T-helper 1 cell treated with Interleukin-12 subunit alpha and Interleukin-12 subunit beta and Interleukin-4 antibody, amounts not matched to agents 30 ng/mL and 1 ng/mL, for 36 hours (primary cell): ENCODE measurements at regions not wholly inside any gene's neighbourhood (a gene's known extent, or its start where the extent isn't known, plus 50 kb on each side); places are given as distances from the start of the nearest gene placed in this dataset.

Experiments used
- intact Hi-C: fragments of 100-400 bp; cut with micrococcal nuclease; formaldehyde crosslinking; loops from one replicate; pipeline ENCODE4 v1.15.1; 2024

GRCh38 chr5:3059488-3059887, 308.0 kb upstream of the IRX2 start:
- intact Hi-C loops: no loop called here

DNA sequence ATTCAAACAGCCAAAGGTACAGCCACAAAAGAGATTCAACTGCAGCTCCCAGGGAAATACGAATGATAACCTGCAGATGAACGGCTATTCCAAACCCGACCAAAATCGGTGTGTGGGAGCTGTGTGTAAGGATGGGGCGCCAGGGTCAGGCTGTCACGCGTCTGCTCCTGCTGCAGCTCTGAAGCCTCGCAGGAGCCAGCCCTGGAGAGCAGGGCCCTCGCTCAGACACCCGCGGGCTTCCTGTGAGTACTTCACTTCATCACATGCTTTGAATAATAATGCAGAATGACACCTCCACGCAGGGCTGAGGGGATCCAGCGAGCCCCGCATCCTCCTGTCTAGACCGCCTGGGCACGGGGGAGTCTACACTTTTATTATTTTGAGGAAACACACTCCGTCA, 307.5 kb upstream of the IRX2 start:
- intact Hi-C loops: no loop called here

DNA sequence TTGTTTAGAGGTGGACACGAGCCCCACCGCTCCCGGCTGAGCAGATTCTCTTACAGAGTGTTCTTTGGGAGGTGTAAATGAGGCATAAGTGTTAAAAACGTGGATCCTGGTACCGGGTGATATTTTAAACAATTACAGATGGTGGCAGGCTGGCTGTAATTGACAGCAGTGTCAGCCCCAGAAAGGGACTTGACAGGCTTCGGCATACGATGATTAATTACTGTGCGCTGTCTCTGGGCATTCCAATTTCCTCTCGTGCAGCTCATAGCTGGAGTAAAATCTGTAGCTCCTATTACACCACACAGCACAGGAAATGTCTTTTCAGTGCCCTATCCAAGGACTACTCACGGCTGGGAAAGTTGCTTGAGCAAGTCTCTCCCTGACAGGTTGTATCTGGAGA, 305.4 kb upstream of the IRX2 start:
- intact Hi-C loops: no loop called here

DNA sequence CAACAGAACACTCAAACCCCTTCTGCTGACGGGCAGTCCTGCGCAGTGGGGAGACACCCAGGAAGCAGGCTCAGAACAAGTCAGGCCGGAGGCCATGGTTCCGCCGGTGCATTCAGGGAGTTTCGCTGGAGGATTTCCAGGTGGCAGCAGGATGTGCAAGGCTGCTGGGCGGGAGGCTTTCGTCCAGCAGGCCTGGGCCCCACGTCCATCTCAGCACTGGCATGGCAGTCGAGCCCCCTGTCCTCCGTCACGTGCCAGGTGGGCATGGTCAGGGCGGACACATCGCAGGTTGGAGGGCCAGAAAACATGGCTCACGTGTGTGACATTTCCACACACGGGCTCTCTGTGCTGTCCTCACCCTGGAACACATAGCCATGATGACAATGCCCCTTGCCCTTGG, 299.9 kb upstream of the IRX2 start:
- intact Hi-C loops: no loop called here

DNA sequence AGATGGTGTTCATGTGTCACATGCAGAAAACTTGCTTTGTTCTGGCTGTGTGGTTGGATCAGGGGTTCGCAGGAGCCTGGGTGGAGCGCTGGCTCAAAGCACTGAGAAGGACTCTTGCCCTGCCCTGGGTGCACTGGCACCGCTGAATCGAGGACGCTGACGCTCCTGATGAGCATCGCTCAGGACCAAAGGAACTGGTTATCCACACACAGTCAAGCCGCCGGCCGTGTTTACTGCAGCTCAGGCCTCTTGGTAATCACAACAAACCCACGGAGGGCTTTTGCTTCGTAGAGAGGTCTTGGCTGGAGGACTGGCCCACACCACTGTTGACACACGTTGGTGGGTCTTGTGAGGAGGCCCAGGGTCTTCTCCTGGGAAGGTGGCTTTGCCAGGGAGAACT, 299.4 kb upstream of the IRX2 start:
- intact Hi-C loops: no loop called here

DNA sequence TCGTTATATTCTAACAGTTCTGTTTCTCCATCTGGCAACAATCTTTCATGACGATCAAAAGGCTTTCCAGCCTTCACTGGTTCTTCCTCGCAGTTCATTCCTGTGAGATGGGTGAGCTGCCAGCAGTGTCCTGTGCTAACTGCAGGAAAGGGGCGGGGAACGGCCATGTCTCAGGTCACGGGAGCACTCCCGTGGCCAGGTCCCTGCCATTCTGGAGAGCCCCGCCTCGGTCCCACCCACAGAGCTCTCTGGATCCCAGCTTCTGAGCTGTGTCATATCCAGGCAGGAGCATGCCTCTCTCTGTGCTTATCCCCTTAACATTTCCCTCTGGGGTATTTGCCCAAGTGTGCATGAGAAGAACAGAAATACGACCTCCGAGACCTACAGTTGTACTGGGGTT, 297.8 kb upstream of the IRX2 start:
- intact Hi-C loops: no loop called here

- intact Hi-C loops: no loop called here
Observed at GRCh38 chr5:3047212-3047774, 295.8 kb upstream of the IRX2 start.

DNA sequence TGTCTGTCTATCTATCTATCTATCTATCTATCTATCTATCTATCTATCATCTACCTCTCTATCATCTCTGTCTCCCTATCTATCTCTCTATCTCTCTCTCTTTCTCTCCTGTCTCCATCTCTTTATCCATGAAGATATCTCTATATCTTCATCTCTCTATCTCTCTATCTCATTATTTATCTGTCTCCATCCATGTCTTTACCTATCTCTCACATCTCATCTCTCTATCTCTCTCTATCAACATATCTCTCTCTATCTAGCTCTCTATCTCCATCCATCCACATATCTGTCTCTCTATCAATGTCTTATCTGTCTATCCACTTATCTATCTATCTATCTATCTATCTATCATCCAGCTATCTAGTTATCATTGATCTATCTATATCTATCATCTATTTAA, 292.1 kb upstream of the IRX2 start:
- intact Hi-C loops: no loop called here

- intact Hi-C loops: no loop called here
Observed at GRCh38 chr5:3041001-3041400, 289.5 kb upstream of the IRX2 start.

DNA sequence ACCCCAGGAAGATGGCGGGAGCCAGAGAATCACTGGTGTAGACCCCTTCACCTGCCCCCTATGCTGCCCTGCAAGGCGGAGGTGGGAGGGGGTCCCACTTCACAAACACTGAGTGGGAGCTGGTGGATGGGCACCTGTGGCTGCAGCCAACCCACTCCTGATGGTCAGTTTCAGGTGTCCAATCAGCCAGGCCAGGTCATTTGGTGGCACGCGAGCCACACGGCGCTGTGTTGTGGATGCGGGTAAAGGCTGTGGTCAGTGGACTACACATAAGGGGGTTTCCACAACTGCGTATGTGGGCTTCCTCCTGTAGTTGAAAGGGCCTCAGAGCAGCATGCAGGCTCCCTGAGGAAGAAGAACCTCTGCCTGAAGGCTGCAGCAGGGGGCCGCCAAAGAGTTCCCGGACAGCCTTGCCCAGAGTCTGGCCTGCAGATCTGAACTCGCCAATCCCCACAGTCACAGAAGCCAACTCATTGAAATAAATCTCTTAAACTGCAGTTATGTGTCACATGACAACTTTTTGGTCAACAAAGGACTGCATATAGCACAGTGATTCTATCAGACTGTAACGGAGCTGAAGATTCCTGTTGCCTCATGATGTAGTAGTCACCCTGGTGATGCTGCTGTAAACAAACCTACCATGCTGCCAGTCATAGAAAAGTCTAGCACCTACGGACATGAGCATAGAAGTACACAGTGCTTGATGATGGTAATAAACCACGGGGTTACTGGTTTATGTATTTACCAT, 284.7 kb upstream of the IRX2 start:
- intact Hi-C loops: no loop called here

DNA sequence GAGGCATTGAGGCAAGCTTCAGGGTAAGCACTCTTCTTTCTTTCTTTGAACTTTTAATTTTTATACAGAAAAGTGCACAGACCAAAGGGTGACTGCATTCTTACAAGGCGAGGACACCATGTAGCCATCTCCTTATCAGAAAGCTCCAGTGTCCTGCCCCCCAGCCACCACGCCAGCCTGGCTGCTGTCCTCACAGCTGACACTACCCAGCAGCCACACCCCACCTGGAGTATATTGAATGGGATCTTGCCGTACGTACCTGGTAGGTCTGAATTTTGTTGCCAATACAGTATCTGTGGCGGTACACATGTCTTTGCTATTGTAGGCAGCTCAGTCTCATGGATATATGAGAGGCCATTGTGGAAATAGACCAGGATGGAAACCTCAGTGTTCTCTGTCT, 284.0 kb upstream of the IRX2 start:
- intact Hi-C loops: no loop called here

GRCh38 chr5:3034881-3035280, 283.4 kb upstream of the IRX2 start:
- intact Hi-C loops: no loop called here

- intact Hi-C loops: no loop called here
Observed at GRCh38 chr5:3034449-3034848, 283.0 kb upstream of the IRX2 start.

DNA sequence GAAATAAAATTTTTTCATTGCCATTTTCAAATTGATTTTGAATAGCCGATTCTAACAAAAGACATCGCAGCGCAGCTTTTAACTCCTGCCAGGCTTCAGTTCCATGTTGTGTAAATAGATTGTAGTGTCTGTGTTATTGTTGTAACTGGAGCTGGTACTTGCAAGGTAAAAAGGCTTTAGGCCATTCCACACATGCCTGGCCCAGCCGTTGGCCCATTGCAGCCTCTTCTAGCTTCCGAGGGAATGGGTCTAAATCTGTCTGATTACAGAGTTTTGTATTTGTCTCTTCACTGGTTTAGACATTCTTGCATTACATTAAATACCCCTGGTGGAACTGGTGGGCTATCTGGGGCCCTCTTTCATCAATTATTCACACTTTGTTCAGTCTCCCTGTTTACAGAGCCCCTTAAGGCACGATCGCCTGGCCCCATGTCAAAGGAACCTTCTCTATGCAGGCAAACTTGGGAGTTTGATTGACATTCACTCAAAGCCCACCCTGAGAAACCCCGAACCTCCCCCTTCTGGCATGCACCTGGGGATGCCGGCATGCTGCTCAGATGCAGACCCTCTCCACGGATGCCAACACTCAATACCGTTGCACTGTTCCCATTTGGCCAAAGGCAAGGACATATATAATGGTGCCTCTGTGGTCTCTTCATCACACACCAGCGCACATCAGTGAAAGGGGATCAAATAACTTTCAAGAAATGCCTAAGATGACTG, 281.7 kb upstream of the IRX2 start:
- intact Hi-C loops: no loop called here

DNA sequence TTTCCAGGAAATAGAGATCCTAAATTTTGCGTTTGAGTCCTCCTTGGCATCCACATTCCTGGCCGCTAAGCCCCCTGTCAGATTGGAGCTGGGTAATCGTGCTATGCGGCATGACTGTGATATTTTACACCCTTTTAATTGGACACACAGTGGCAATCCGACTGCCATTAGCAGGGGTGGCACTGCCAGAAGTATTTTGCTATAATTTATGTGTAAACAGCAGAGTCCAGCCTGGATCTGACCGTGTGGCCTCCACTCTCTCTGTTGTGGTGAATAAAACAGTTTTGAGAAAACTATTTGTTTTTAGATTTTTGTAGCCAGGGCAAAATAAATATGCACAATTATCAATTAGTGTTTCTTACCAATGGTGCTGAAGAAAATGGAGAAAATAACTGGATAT, 281.0 kb upstream of the IRX2 start:
- intact Hi-C loops: no loop called here

DNA sequence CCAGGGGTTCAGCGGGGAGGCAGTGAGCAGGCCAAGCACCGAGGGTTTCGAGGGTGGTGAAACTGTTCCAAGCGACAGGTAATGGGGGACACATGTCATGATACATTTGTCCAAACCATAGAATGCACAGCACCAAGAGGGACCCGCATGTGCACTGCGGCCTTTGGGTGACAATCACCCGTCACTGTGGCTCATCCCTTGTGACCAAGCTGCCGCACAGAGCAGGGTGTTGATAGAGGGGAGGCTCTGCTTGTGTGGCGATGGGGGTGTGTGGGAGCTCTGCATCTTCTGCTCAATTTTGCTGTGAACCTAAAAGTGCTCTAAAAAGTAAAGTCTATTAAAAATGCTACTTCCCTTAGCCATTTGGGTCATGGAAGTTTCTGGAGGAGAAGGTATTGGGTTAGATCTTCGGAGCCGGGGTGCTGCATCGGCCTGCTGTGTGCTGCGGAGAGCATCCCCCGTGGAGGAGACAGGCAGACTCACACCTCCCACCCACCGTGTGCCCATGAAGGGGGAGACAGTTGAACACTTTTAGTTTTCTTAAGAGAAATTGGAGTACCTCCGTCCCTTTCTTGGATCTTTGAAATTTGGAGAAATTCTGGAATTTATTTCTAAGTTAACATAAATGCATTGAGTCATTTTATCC, 280.4 kb upstream of the IRX2 start:
- intact Hi-C loops: no loop called here

DNA sequence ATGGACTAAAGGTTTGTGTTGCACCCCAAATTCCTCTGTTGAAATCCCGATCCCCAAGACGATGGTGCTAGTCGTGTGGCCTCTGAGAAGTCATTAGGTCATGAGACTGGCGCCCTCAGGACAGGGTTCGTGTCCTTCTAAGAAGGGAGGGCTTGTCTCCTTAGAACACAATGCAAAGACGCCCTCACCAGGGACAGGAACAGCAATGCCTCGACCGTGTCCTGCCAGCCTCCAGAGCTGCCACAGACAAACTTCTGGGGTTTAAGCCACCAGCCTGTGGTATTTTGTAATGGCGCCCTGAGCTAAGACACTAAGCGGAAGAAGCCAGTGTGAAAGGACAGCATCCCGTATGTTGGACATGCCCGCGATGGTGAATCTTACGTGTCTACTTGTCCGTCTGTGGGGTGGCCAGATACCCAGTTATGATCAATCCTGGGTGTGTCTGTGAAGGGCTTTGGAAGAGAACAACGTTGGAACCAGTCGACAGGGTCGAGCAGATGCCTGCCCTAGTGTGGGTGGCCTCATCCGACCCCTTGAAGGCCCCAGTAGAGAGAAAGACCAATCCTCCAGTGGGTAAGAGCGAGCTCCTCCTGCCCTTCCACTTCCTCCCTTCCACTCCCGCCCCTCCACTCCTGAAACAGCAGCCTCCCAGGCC, 279.2 kb upstream of the IRX2 start:
- intact Hi-C loops: no loop called here

- intact Hi-C loops: no loop called here
Observed at GRCh38 chr5:3029396-3029795, 277.9 kb upstream of the IRX2 start.

DNA sequence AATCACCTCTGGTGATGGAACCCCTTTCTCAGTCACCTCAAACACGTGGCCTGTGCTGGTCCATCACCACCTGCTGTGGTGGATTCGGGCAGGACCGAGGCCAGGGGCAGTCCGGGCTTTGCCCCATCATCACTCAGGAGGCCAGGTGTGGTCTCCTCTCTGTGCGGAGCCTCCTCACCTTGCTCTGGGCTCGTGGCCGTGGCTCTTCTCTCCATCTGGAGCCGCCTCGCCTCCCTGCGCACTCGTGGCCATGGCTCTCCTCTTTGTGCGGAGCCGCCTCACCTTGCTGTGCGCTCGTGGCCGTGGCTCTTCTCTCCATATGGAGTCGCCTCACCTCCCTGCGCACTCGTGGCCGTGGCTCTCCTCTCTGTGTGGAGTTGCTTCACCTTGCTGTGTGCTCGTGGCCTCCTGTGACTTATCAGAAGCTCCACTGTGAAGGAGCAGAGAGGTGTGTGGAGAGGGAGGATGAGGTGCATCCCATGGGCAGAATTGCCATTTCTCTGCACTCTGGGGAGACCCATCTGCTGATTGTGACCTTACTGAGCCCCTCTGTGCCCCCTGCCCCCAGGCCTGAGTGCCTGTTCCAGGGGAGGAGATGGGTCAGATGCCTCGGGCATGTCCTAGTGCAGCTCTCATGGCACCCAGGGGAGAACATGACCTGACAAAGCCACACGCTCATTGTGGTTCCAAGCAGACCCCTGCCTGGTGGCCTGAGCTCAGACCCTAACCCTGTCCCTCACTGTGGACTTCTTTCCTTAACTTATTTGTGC, 276.6 kb upstream of the IRX2 start:
- intact Hi-C loops: no loop called here

DNA sequence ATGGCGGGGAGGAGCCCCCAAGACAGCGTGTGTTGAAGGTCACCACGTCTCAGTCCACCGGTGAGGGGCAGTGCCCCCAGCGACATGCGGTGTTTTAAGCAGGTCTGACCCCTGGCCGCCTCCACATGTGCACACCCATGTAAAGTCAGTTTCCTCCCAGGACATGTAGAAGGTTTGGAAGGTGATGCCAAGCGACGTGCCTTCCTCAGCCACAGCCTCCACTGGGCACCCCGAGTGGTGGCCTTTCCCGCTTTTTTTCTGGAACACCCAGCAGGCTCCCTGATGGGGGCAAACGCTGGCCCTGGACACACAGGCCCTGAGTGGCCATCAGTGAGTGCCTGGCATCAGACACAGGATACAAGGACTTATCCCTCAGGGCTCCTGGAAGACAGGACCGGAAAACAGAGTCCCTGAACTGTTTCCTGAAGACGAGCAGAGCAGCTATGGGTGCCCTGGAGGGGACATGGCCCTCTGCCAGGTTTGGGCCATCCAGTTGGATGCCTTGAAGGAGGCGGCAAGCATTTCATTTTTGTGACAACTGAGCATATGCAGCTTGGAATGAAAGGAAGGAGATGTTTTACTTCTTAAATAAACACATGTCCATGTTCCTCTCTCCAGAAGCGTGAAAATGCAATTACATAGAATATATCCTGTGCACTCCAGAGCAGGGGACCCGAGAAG, 275.8 kb upstream of the IRX2 start:
- intact Hi-C loops: no loop called here

- intact Hi-C loops: no loop called here
Observed at GRCh38 chr5:3026651-3027050, 275.2 kb upstream of the IRX2 start.
